Brain microvascular endothelial cell (primary cell): ENCODE measurements at regions not wholly inside any gene's neighbourhood (a gene's known extent, or its start where the extent isn't known, plus 50 kb on each side); places are given as distances from the start of the nearest gene placed in this dataset.
"Not testable (repeated sequence)": the region's sequence is repeated elsewhere in the genome, so short reads cannot be mapped to it uniquely, and the experiment has no call there.

Source experiments
- DNase-seq: peaks from one replicate; pipeline ENCODE4 v3.0.0-alpha.2; 2020
- H3K27ac ChIP-seq: fragments of 250-450 bp; sonication (Bioruptor Pico); 2 replicates; pipeline ENCODE4 v1.5.1; 2020; ENCODE audit warnings: mild to moderate bottlenecking, moderate library complexity
- H3K27me3 ChIP-seq: fragments of 250-450 bp; sonication (Bioruptor Pico); replicated peaks from 2 replicates; pipeline ENCODE4 v1.5.1; 2020; ENCODE audit warnings: mild to moderate bottlenecking
- H3K36me3 ChIP-seq: fragments of 250-450 bp; sonication (Bioruptor Pico); replicated peaks from 2 replicates; pipeline ENCODE4 v1.5.1; 2020; ENCODE audit warnings: mild to moderate bottlenecking
- H3K4me3 ChIP-seq: 2 replicates; pipeline ENCODE4 v1.5.1; 2011; ENCODE audit warnings: low read depth, mild to moderate bottlenecking, control low read depth, low read length, moderate library complexity
- in situ Hi-C: cut with HindIII; loops from 2 replicates; pipeline ENCODE4 v1.10.0; 2017; ENCODE audit warnings: low sequenced_read_pairs, low pct_ligation_motif_present
- TF ChIP-seq, protein P1 (sequence below): IDR thresholded peaks from 2 replicates; pipeline ENCODE4 v1.5.1; 2011; ENCODE audit warnings: low read depth, mild to moderate bottlenecking, moderate library complexity, low read length, control low read depth, inconsistent platforms; ENCODE audit errors: missing control alignments

DNA sequence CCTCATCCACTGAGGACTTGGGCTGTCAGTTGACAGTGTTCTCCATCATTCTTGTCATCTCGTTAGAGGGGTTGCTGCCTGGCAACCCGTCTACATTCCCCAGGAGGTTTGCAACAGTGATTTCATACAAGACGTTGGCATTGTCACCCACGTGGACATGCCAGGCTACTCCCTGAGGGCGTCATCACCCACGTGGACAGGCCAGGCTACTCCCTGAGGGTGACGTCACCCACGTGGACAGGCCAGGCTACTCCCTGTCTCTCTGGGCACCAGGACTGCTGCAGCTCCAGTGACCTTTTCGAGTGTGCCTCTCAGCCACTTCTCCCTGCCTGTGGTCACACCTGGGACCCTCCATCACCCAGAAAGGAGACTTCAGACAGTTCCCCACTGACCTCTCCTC lies 212.1 kb upstream of the NUPR2 start:
- H3K27me3 ChIP-seq, H3K4me3 ChIP-seq, DNase-seq, H3K27ac ChIP-seq, H3K36me3 ChIP-seq, in situ Hi-C loops: not testable (repeated sequence)

DNA sequence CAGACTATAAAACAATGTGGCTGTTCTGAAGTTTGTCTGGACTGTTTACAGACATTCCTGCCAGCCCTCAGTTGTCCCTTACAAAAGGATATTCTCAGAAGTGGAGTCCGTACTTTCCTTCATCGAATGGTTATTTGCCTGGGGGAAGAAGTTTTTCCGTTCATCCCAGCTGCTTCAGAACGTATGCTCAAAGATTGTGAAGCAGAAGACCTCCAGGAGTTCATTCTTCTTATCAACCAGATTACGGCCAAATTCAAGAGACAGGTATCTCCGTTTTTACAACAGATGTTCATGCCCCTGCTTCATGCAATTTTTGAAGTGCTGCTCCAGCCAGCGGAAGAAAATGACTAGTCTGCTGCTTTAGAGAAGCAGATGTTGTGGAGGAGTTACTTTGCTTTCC lies 174.3 kb upstream of the NUPR2 start:
- DNase-seq = no peak
- H3K4me3 ChIP-seq = no peak overlapping the region
- H3K36me3 ChIP-seq = no peaks in the 10 kb centered on the region
- in situ Hi-C loops = no loop called here
- TF ChIP-seq, protein P1, sequence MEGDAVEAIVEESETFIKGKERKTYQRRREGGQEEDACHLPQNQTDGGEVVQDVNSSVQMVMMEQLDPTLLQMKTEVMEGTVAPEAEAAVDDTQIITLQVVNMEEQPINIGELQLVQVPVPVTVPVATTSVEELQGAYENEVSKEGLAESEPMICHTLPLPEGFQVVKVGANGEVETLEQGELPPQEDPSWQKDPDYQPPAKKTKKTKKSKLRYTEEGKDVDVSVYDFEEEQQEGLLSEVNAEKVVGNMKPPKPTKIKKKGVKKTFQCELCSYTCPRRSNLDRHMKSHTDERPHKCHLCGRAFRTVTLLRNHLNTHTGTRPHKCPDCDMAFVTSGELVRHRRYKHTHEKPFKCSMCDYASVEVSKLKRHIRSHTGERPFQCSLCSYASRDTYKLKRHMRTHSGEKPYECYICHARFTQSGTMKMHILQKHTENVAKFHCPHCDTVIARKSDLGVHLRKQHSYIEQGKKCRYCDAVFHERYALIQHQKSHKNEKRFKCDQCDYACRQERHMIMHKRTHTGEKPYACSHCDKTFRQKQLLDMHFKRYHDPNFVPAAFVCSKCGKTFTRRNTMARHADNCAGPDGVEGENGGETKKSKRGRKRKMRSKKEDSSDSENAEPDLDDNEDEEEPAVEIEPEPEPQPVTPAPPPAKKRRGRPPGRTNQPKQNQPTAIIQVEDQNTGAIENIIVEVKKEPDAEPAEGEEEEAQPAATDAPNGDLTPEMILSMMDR = no peak
- no peak overlapping the region for H3K27ac ChIP-seq
- no peaks in the 10 kb centered on the region for H3K27me3 ChIP-seq

- in situ Hi-C loops = no loop called here
- DNase-seq = no peak
- Histone ChIP-seq H3K36me3 (no peaks in the 10 kb centered on the region), H3K27ac (no peak overlapping the region), H3K27me3 (no peaks in the 10 kb centered on the region), H3K4me3 (no peak overlapping the region)
- TF ChIP-seq, protein P1 = no peak
These were observed 171.4 kb upstream of the NUPR2 start for GRCh38 chr7:56287429-56288138.

GRCh38 chr7:56256108-56256507 lies 139.9 kb upstream of the NUPR2 start:
- TF ChIP-seq, protein P1 = no peak
- Histone ChIP-seq H3K27ac (no peak overlapping the region), H3K36me3 (no peaks in the 10 kb centered on the region), H3K4me3 (no peak overlapping the region), H3K27me3 (no peaks in the 10 kb centered on the region)
- in situ Hi-C loops = no loop called here
- DNase-seq = no peak

DNA sequence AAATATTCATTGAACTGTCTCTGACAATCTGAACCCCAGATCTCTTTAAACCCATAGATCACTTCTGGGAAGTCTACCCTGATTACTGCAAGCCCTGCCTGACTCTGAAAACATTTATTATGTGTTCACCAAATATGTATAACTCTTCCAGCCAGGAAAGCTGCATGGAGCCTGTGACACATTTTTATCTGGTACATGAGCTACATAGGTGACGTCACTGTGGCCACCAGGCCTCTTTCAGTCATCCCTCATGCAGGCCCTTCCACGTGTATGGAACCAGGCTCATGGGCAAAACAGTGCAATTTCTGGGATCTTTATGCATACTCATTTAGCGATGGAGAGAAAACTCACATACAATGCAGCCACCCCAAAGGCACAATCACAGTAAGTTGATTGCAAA lies 133.9 kb upstream of the NUPR2 start:
- Histone ChIP-seq H3K27ac (no peak overlapping the region), H3K4me3 (no peak overlapping the region), H3K36me3 (no peaks in the 10 kb centered on the region), H3K27me3 (no peaks in the 10 kb centered on the region)
- in situ Hi-C loops = no loop called here
- DNase-seq = no peak
- TF ChIP-seq, protein P1 = no peak

GRCh38 chr7:56229631-56230030 lies 113.4 kb upstream of the NUPR2 start:
- Histone ChIP-seq H3K4me3 (no peak overlapping the region), H3K27me3 (no peaks in the 10 kb centered on the region), H3K36me3 (no peaks in the 10 kb centered on the region), H3K27ac (no peak overlapping the region)
- in situ Hi-C loops = no loop called here
- TF ChIP-seq, protein P1 = no peak
- DNase-seq = no peak
